ENCODE measurements at regions not wholly inside any gene's neighbourhood (a gene's known extent, or its start where the extent isn't known, plus 50 kb on each side); places are given as distances from the start of the nearest gene placed in this dataset.

- H3K4me1 ChIP-seq (ENCODE audit: insufficient read depth, low read length, severe bottlenecking) = no peaks in the 10 kb centered on the region
- no peaks in the 10 kb centered on the region for H3K27me3 ChIP-seq (ENCODE audit: insufficient read depth, low read length)
- no peak overlapping the region for H3K4me3 ChIP-seq (ENCODE audit: low read depth, low read length, poor library complexity, severe bottlenecking)
- H3K79me2 ChIP-seq (ENCODE audit: insufficient read depth, low read length) = no peaks in the 10 kb centered on the region
- no peak overlapping the region for H3K4me2 ChIP-seq (ENCODE audit: low read length)
- no peak overlapping the region for H3K9ac ChIP-seq (ENCODE audit: low read length)
- no peaks in the 10 kb centered on the region for H3F3A ChIP-seq (ENCODE audit: insufficient read depth, low read length)
- no peak overlapping the region for H2AFZ ChIP-seq (ENCODE audit: low read length)
- H3K27ac ChIP-seq (ENCODE audit: low read depth, low read length, poor library complexity, severe bottlenecking) = no peak overlapping the region
- H3K9me3 ChIP-seq (ENCODE audit: low read length) = no peaks in the 10 kb centered on the region
- TF ChIP-seq CTCF (IDR thresholded peaks at IDR 0.05; ENCODE audit: low read length) (no peak), EZH2 (IDR thresholded peaks at IDR 0.05; ENCODE audit: borderline replicate concordance, low read length) (no peak)
- H4K20me1 ChIP-seq (ENCODE audit: insufficient read depth, low read length) = no peaks in the 10 kb centered on the region
- no peaks in the 10 kb centered on the region for H3K36me3 ChIP-seq (ENCODE audit: insufficient read depth, low read length)
- H3K9me2 ChIP-seq (ENCODE audit: low read depth, low read length) = no peaks in the 10 kb centered on the region
These were observed 424.4 kb upstream of the USP24 start for GRCh38 chr1:55639526-55639925.

- H3K9me3 ChIP-seq (ENCODE audit: low read length) = no peaks in the 10 kb centered on the region
These were observed 423.9 kb upstream of the USP24 start for GRCh38 chr1:55639051-55639450.

GRCh38 chr1:55636696-55637095, 421.5 kb upstream of the USP24 start:
- no peak overlapping the region for H3K4me2 ChIP-seq (ENCODE audit: low read length)
- H3K27ac ChIP-seq (ENCODE audit: low read depth, low read length, poor library complexity, severe bottlenecking) = no peak overlapping the region
- no peak overlapping the region for H3K4me3 ChIP-seq (ENCODE audit: low read depth, low read length, poor library complexity, severe bottlenecking)
- no peaks in the 10 kb centered on the region for H3K27me3 ChIP-seq (ENCODE audit: insufficient read depth, low read length)
- no peaks in the 10 kb centered on the region for H3K9me3 ChIP-seq (ENCODE audit: low read length)
- H3K9me2 ChIP-seq (ENCODE audit: low read depth, low read length) = no peaks in the 10 kb centered on the region
- H4K20me1 ChIP-seq (ENCODE audit: insufficient read depth, low read length) = no peaks in the 10 kb centered on the region
- no peaks in the 10 kb centered on the region for H3K36me3 ChIP-seq (ENCODE audit: insufficient read depth, low read length)
- H3K79me2 ChIP-seq (ENCODE audit: insufficient read depth, low read length) = no peaks in the 10 kb centered on the region
- no peaks in the 10 kb centered on the region for H3F3A ChIP-seq (ENCODE audit: insufficient read depth, low read length)
- H2AFZ ChIP-seq (ENCODE audit: low read length) = no peak overlapping the region
- no peak overlapping the region for H3K9ac ChIP-seq (ENCODE audit: low read length)
- TF ChIP-seq CTCF (IDR thresholded peaks at IDR 0.05; ENCODE audit: low read length) (no peak), EZH2 (IDR thresholded peaks at IDR 0.05; ENCODE audit: borderline replicate concordance, low read length) (no peak)
- no peaks in the 10 kb centered on the region for H3K4me1 ChIP-seq (ENCODE audit: insufficient read depth, low read length, severe bottlenecking)

More at GRCh38 chr1:55639051-55639450, 423.9 kb upstream of the USP24 start:
- H3K9me2 ChIP-seq (ENCODE audit: low read depth, low read length) = no peaks in the 10 kb centered on the region
- H3K4me1 ChIP-seq (ENCODE audit: insufficient read depth, low read length, severe bottlenecking) = no peaks in the 10 kb centered on the region
- H3K27me3 ChIP-seq (ENCODE audit: insufficient read depth, low read length) = no peaks in the 10 kb centered on the region
- no peaks in the 10 kb centered on the region for H3K36me3 ChIP-seq (ENCODE audit: insufficient read depth, low read length)
- no peaks in the 10 kb centered on the region for H3F3A ChIP-seq (ENCODE audit: insufficient read depth, low read length)
- no peak overlapping the region for H3K4me2 ChIP-seq (ENCODE audit: low read length)
- H4K20me1 ChIP-seq (ENCODE audit: insufficient read depth, low read length) = no peaks in the 10 kb centered on the region
- no peak overlapping the region for H3K4me3 ChIP-seq (ENCODE audit: low read depth, low read length, poor library complexity, severe bottlenecking)
- no peak overlapping the region for H2AFZ ChIP-seq (ENCODE audit: low read length)
- no peak overlapping the region for H3K27ac ChIP-seq (ENCODE audit: low read depth, low read length, poor library complexity, severe bottlenecking)
- no peaks in the 10 kb centered on the region for H3K79me2 ChIP-seq (ENCODE audit: insufficient read depth, low read length)
- TF ChIP-seq EZH2 (IDR thresholded peaks at IDR 0.05; ENCODE audit: borderline replicate concordance, low read length) (no peak), CTCF (IDR thresholded peaks at IDR 0.05; ENCODE audit: low read length) (no peak)
- H3K9ac ChIP-seq (ENCODE audit: low read length) = no peak overlapping the region
